Stimulated activated naive CD8-positive, alpha-beta T cell treated with anti-CD3 and anti-CD28 coated beads, Interleukin-15, Interleukin-2, amounts not matched to agents 100 U/mL and 50 U/mL, for 24 hours (primary cell): ENCODE measurements at regions not wholly inside any gene's neighbourhood (a gene's known extent, or its start where the extent isn't known, plus 50 kb on each side); places are given as distances from the start of the nearest gene placed in this dataset.
A peak's percentile ranks its signal among the peaks of the same experiment; 100 is the strongest.

Experiments used
- ATAC-seq: fragments of 150-1000 bp; cut with Tn5 transposase; one replicate; pipeline ENCODE4 v1.10.0; 2021
- DNase-seq: peaks from one replicate; pipeline ENCODE4 v3.0.0; 2021

DNA sequence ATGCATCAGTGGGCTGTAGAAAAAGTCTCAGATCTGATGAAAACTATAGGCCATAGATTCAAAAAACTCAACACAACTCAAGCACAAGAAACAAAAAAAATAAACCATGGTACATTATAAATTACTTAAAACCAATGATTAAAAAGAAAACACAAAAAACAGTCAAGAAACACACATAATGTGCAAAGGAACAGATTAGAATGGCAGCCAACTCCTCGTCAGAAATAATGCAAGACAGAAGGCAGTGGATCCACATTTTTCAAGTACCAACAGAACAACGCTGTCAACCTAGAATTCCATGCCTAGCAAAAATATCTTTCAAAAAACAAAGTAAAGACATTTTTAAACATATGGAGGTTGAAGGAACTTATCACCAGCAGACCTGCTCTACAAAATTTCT lies 69.7 kb downstream of the PSMB1 start:
- DNase-seq (no peak), ATAC-seq (no peak)

DNA sequence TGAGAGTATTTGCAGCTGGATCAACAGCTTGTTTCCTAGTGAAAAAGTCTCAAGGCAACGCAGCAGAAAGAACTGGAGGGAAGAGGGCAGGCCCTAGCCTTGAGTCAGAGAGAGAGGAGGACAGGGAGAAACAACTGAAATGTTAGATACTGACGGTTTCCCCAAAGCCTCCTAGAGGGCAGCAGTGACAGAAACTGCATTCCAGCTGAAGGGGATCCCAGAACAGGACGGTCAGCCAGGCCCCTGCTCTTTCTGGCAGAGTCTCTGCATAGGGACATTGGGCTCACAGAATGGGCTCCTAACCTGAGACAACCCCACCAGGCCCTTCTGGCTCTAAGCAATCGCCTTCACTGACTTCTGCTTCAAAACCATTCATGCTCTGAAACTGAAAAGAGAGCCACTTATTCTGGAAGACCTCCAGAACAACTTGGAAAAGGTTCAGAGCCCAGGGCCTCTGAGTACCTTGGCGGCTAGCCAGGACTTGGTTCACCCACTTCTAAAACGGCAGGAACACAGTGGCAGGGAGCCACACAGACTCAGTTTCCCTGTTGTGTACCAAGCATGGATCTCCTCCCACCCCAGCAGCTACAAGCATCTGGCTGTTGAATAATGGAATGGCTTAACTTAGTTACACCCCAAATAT lies 72.9 kb downstream of the PSMB1 start:
- ATAC-seq, result no peak
- no peak for DNase-seq

DNA sequence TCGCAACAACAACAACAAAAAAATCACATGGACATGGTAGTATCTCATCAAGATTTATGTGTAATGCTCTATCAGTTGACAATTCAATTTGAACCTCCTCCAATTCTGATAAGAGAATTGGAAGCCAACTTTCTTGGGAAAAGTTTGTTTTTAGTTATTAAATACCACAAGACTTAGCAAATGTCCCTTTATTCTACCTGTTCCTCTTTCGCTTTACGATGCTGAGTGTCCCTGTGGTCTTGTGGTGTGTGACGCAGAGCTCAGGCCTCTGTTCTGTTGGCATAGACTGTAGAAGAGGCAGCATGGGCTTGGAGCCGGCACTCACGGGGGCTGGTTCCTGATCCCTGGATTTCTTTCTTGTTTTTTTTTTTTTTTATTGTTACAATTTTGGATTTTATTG lies 76.7 kb downstream of the PSMB1 start:
- no peak for ATAC-seq
- DNase-seq, result no peak

DNA sequence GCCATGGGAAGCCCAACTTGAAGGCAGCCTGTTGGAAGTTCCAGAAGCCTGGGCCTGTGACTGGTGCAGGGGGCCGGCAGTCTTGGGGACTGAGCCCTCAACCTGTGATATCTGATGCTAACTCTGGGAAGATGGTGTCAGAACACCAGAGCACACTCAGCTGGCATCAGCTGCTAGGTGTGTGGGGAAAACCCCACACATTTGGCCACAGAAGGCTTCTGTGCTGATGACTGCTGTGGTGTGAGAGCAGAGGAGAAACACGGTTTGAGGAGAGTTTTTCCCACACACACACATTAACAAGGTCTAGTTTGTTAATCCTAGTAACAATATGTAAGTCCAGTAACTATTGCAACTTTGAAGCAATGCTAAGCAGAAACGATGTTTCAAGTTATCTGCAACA lies 78.0 kb downstream of the PSMB1 start:
- ATAC-seq (no peak), DNase-seq (no peak)

DNA sequence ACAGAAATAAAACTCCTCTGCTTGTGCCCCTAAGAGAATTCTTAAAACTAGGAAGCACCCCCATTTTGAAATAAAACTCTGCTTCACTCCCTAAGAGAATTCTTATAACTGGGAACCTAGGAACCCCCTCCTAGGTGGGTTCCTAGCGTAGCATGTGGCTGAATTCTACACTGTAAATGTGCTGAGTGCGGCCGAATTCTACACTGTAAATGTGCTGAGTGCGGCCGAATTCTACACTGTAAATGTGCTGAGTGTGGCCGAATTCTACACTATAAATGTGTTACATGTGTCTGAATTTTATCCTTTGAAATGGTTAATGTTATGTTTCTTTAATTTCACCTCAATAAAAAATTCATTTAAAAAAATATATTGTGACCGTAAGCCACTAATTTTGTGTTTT lies 79.3 kb downstream of the PSMB1 start:
- ATAC-seq (no peak), DNase-seq (no peak)

DNA sequence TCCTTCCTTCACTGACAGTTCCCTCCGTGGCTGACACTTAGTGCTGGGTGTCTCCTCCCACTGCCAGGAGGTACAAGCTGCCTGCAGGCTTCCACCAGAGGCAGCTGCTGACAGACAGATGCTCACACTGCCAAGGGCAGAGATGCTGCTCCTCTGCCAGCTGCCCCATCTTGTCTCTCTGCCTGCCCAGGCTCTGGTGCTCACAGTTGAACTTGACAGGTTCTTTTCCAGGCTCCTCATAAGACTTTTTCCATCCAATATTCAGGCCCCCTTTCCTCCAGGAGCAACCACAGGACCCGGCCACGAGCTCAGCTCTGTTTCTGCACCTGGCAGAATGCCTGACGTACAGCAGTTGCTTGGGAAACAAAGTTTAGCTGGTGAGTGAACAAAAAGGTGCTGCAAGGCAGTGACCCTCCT lies 79.8 kb downstream of the PSMB1 start:
- DNase-seq (no peak), ATAC-seq (no peak)

DNA sequence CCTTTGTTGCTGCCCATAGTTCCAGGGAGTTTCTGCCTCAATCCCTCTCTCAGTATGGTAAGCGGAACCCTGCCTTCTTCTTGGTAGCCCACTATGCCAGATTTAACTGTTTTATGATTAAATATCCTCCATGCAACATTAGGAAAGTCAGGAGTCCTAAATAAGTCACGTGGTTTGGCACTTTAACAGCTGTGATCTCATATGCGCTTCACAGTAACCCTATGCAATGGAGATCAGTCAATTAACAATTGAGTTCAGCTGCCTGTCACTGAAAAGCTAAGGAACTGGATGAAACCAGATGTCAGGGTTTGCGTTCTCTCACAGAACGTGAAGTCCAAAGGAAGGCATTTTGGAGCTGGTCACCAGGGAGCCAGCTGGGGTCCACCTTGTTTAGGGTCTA lies 81.6 kb downstream of the PSMB1 start:
- ATAC-seq (no peak), DNase-seq (no peak)

DNA sequence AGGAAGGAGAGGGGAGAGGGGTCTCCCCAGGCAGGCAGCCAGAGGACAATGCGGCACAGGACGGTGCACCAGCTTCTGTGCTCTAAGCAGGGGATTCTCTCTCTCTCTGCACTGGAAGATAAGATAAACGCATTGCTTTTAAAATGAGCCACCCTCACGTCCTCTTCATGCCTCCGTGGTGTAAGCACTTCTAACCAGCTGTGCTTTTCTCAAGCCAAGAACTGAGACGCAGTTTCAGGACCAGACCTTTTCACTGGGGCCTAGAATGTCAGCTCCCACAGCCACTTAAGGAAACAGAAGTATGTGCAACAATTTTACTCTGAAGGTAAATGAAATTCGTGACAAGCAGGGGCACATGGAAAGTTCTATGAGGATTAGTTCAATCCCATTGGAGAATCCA lies 82.4 kb downstream of the PSMB1 start:
- DNase-seq (no peak), ATAC-seq (no peak)

DNA sequence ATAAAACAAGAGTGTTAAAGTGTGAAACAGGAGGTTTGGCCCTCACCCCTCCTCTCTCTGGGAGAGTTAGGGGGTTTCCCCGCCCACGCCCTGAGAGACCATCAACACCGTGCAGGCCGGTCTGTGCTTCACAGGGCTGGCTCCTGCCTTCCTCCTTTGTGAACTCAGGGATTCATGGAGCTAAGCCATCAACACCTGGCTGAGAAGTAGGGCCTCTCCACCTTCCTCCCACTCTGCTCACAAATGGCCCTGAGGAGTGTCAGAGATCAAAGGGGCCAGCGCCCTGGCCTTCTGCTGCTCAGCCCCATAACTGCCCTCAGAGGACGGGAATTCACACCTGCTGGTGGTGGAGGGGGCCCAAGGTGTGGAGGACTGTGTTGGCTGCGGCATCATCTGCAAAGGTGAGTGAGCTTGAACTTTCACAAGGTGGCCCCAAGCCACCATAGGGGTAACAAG lies 88.6 kb downstream of the PSMB1 start:
- DNase-seq (peak; percentile 43), ATAC-seq (peak; percentile 48)

DNA sequence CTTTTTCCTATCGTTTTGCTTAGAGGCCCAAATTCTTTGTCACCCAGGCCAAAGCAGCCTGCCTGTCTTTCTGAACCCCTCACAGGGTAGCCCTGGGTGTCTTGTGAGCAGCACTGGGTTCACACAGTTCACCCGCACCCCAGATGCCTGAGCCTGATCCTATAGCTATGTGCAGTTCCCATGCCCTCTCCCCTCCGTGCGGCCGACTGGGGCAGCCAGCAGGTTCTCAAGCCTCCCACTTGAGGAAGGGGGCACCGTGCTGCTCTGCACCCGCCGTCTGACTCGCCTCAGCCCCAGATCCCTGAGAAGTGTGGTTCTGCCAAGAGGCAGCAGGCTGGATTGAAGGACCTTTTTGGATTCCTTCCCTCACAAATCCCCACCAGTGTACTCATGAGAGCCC lies 89.0 kb downstream of the PSMB1 start:
- DNase-seq (no peak), ATAC-seq (no peak)

DNA sequence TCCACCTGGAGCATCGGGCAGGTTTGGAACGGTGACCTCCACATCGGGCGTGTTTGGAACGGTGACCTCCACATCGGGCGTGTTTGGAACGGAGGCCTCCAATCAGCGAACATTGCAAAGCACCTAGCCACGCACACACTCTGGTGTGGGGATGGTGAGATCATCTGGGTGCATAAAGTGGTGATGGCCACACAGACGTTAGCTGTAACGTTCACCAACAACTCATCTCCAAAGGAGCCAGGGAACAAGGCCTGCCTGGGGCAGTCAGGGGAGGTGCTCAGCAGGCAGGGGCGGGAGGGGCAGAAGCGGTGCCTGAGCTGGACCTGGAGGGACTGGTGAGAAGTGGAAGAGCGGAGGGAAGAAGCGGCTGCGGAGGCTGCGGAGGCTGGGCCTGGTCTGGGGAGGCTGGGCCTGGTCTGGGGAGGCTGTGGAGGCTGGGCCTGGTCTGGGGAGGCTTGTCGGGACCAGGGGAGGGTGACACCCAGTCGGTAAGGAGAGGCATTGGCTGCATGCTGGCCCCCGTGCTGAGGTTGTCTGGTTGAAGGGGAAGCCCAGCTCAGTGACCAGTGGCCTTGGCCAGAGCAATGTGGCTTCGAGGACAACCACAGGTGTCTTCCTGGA lies 89.9 kb downstream of the PSMB1 start:
- ATAC-seq (no peak), DNase-seq (no peak)

DNA sequence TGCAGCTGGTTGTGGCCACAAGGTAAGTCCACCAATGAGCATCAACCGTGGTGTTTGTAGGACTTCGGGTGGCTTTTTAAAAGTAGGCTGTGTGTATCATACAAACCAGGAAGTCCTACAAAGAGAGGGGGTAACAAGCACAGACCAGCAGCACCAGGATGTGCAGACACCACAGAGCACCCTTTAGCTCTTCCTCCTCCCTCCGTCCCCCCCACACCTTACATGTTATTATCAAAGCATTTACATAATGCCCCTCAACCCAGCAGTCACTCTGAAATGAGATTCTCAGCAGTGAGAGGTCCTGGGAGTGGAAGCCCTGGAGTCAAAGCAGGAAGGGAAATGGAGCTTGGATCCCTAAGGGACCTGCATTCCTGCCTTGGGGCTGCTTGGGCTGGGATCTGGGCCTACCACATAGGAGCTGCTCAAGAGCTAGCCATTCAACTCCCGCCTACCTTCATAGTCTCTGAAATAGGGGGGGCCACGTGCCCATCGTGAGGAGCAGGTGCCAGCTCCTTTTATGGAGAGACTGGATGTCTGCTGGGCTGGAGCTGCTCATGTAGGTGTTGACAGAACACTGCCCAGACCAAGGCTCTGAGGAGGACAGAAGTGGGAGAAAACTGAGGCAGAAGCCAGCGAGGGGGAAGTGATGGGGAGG lies 90.6 kb downstream of the PSMB1 start:
- DNase-seq (no peak), ATAC-seq (no peak)

DNA sequence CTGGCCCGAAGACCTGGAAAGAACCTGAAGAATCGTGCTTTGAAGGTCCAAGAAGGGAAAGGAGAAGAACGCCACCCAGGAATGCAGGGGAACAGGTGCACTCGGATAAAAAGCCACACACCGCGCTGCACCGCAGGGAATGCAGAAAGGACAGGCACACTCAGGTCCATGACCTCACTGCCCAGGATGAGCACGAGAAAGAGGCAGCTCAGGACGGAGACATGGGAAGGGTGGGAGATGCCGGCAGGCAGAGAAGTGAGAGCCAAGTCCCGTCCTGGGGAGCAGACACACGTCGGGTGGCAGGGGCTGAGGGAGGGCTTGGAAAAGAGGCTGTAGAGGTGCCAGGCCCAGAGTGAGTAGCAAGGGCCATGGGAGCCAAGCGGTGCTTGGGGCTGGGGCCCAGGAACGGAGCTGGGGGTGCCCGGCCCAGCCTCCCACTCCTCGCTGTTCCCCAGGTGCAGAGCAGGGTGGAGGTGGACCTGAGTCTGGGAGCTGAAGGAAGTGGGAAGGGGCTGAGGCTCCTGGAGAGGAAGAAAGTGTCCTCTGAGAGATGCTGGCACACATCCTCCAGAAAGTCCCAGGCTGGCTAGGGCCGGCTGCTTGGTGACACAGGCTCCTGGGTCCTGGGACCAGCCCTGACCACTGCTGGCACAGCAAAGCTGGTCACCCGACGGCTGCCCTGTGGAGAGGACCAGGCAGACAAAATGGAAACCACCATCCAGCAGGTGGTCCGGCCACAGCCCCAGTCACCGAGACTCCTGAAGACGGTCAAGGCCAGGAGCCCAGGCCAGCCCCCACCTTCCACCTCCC lies 91.3 kb downstream of the PSMB1 start:
- ATAC-seq, result no peak
- no peak for DNase-seq

DNA sequence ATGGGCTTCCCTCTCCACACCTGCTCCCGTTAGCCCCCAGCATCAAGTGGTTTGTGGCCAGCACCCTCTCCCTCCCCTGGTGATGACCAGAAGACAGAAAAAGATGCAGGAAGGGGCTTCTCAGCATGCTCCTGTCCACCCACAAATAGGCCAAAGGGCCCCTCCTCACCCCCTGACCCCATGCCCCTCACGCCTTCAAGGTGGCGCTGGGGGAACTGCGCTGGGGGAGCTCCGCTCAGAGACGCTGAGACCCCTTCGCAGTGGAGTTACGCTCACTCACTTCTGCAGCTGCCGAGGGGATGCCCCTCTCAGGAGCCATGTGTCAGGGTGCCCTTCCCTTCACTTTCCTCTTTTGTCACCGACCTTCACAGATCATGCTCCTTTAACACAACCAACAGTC lies 92.0 kb downstream of the PSMB1 start:
- ATAC-seq (no peak), DNase-seq (no peak)

DNA sequence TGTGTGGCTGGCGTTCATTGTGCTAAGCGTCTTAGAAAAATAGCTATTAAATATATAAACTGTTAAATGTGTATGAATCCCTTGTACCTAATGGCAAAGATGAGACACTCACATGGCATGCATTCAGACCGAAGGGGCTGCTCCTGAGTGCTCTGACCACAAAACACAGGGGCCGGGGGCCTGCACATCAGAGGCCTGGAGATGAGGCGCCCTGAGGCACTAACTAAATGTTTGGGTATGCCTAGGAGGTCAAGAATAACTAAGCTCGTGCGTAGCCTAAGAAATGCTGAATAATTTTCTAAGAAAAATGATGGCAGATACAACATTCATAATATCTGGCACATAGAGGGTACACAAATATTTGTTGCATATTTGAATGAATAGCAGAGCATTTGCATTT lies 92.5 kb downstream of the PSMB1 start:
- ATAC-seq, result no peak
- no peak for DNase-seq

DNA sequence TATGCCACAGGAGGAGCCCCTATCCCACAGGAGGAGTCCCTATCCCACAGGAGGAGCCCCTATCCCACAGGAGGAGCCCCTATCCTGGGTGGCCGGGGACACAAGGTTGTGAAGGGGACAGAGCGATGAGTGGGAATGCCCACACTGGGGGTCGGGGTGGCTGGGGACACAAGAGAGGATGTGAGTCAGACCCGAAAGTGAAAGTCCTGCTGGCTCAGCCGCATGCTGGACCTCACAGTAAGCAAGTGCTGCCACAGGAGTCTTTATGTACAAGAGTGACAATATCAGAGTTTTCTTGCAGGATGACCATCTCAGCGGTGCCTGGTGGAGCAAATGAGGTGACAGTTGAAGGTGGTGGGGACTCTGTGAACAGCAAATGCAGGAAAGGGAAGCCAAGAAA lies 93.7 kb downstream of the PSMB1 start:
- DNase-seq (peak; percentile 44), ATAC-seq (peak; percentile 66)

DNA sequence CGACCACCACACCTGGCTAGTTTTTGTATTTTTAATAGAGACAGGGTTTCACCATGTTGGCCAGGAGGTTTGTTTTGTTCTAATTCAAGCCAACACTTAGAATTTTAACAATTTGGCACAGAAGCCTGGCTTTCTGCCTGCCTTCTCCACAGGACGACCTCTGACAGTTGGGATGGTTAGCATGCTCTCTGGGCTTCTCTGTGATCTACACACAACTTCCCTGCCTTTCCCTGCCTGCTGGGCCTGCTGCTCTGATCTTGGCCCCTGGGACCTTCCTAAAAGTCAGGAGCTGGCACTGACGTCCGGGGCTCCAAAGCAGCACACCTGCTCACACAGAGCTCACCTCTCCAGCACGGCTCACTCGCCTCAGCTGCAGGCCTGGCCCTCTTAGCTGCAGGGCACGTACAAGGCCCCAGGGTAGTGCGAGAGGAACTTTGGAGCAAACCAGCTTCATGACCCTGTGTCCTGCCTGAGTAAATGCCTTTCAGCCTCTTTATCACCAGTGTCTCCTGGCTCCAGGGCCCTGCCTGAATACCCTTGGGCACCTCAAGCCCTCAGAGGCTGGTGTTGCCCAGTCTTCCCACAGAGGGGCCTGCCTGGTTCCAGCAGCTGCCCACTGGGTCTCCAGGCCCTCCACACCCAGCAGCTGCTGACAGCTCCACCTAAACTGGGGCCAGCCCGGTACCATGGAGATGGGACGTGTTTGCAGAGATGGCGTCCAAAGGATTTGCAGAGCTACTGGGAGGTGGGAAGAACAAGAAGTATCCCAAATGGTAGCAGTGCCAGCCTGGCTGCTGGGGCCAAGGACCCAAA lies 96.0 kb downstream of the PSMB1 start:
- DNase-seq (no peak), ATAC-seq (no peak)
